Activated naive CD4-positive, alpha-beta T cell treated with anti-CD3 and anti-CD28 coated beads, Interleukin-2, amount 50 U/mL, for 72 hours (primary cell): ENCODE measurements at regions not wholly inside any gene's neighbourhood (a gene's known extent, or its start where the extent isn't known, plus 50 kb on each side); places are given as distances from the start of the nearest gene placed in this dataset.

Experiments used
- ATAC-seq, 2 donors: fragments of 150-1000 bp; cut with Tn5 transposase; 2 replicates each; pipeline ENCODE4 v1.10.0; 2021; ENCODE audit warnings: mild to moderate bottlenecking in 2 of 2, moderate library complexity in 2 of 2
- DNase-seq, 2 donors: peaks; one replicate each; pipeline ENCODE4 v3.0.0; 2021 to 2022; ENCODE audit warnings: low spot score in 2 of 2
- H3K27ac Mint-ChIP-seq, 2 donors: one replicate each; pipeline ENCODE4 v1.8.0; 2022; ENCODE audit warnings: mild to moderate bottlenecking in 2 of 2, mixed read lengths in 2 of 2
- H3K36me3 Mint-ChIP-seq, 2 donors: one replicate each; pipeline ENCODE4 v1.8.0; 2022; ENCODE audit warnings: mixed read lengths in 2 of 2
- H3K9me3 Mint-ChIP-seq, 2 donors: one replicate each; pipeline ENCODE4 v1.8.0; 2022; ENCODE audit warnings: mixed read lengths in 2 of 2

DNA sequence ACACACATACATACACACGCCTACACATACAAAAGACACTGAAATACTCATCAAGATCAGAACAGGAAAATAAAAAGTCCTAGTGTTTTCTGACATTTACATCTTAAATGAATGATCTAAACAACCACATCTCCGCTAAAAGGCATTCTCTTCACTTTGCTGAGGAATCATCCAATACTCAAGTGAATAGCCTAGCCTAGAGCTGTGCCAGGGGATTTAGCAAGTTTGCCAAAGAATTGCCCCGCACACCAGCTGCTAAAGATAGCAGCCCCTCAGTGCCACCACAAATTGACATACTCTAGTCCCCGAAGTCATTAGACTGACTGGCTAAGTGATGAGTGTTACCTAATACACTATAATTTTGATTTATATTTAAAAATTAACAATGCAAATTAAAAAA, 246.8 kb upstream of the POU3F2 start:
- DNase-seq, result no peak
- Mint-ChIP-seq H3K27ac (no peak overlapping the region), H3K9me3 (no peaks in the 10 kb centered on the region), H3K36me3 (no peaks in the 10 kb centered on the region)
- no peak for ATAC-seq

DNA sequence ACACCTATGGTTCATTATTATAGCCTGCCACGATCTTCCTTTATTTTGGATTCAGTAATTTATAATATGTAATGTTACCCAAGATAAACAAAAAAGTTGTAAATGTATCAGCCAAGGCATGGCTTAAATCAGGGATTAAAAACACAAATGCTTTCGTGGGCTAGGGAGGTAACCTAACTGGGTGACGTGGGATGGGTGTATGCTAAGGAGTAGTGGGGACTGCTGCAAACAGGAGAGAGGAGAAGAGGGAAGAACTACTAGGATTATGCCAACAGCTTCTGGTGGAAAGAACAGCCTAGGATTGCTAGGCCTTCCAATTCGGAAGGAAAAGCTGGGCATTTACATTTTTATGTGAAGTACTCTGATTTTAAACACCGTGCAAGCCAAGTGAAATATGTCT, 244.8 kb upstream of the POU3F2 start:
- Mint-ChIP-seq H3K9me3 (no peaks in the 10 kb centered on the region), H3K27ac (no peak overlapping the region), H3K36me3 (no peaks in the 10 kb centered on the region)
- no peak for DNase-seq
- ATAC-seq, result no peak

DNA sequence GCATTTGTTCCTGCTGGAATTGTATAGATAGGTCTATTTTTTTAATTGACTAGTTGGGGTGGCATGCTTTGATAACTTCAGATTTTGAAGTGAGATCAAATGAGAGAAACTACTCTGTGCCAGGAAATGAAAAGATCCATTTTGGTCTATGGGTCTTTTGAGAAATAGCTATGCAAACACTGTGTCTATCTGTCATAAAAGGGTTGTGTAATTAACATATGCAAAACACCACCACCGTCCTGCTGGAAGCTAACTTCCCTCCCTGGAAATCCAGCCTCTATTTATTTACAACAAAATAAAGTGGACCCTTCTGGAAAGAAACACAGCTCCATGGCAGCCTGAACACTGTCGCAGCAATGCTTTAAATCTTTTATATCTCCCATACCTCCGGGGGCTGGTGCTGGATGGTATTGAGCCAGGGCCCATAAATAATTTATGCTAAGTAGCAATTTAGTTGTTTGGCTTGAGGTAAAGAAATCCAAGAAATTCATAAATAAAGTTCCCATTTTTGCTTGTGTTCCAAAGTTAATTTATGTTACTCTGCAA, 244.2 kb upstream of the POU3F2 start:
- no peak for DNase-seq
- H3K27ac Mint-ChIP-seq, result no peak overlapping the region
- H3K9me3 Mint-ChIP-seq, result no peaks in the 10 kb centered on the region
- no peak for ATAC-seq
- no peaks in the 10 kb centered on the region for H3K36me3 Mint-ChIP-seq

DNA sequence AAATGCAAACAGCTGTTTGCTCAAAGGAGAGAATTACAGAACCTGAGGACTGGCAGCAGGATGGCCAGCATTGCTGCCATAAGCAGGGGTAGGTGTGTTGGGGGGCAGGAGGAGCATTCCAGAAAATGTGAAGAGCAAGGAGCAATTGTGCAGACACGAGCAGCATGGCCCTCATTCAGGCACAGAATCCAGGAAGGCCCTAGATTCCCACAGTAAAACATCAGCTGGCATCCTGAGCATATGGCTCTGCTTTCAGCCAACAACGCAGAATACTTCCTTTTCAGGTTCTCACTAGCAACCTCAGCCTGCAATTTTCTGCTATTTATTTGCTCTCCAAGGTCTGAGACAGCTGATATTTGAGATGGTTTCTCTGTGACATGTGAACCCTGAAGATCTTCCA, 243.4 kb upstream of the POU3F2 start:
- H3K27ac Mint-ChIP-seq, result no peak overlapping the region
- H3K9me3 Mint-ChIP-seq, result peaks cover 0 to 3% of the 10 kb centered on the region in 2 donors
- no peaks in the 10 kb centered on the region for H3K36me3 Mint-ChIP-seq
- no peak for ATAC-seq
- DNase-seq, result no peak

DNA sequence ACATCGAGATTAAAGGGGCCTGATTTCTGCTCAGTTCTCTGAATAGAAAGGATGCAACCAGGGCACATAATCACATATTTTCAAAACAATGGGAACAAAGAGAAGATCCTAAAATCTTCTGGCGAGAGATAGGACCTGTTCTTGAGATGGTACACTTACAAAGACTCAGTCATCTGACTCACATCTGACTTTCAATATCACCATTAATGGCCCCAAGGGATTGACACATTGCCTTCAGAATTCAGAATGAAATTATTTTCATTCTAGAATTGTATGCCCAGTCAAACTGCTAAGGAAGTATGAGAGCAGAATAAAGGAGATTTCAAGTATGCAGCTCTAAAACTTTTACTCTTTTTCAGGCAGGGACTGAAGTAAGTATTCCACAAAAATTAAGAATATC, 240.7 kb upstream of the POU3F2 start:
- Mint-ChIP-seq H3K27ac (no peak overlapping the region), H3K36me3 (no peaks in the 10 kb centered on the region), H3K9me3 (peaks cover 0 to 6% of the 10 kb centered on the region in 2 donors)
- ATAC-seq (no peak), DNase-seq (no peak)

DNA sequence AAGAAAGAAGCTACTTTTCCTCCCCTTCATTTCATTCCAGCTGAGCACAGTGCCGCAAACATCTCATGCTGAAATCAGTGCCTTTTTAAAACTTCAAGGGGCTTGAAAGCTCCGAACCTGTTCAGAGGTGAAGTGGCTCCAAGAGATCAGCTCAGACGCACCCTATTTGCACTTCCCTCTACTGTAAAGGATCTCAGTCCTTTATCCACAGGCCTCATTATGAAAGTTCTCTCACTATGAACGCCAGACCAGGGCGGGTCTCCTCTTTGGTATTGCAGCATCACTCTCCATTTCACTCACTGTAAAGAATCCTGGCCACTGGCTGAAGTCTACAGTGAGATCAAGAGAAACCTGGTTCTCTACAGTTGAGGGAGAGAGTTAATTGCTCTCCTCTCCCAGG, 232.7 kb upstream of the POU3F2 start:
- ATAC-seq (no peak), DNase-seq (no peak)
- Mint-ChIP-seq H3K27ac (no peak overlapping the region), H3K36me3 (no peaks in the 10 kb centered on the region), H3K9me3 (peaks cover 0 to 5% of the 10 kb centered on the region in 2 donors)

DNA sequence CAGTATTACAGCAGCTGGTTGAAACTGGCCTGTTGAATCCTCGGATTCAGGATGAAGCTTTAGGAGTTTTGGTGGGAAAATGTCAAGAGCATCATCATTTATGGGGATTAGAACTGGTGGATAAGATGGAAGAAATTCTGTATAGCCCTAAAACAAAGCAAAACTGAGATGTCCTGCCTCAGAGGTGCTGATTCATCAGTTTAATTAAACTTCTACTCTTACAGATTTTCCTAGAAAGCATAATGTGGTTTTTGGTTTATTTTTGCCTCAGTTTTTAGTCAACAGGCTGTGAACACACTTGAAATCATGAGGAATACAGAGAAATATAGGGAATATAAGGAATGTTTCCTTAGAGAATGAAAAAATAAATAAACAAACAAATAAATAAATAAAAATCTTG, 228.7 kb upstream of the POU3F2 start:
- ATAC-seq, result no peak
- Mint-ChIP-seq H3K9me3 (peaks cover 0 to 5% of the 10 kb centered on the region in 2 donors), H3K27ac (no peak overlapping the region), H3K36me3 (no peaks in the 10 kb centered on the region)
- no peak for DNase-seq

DNA sequence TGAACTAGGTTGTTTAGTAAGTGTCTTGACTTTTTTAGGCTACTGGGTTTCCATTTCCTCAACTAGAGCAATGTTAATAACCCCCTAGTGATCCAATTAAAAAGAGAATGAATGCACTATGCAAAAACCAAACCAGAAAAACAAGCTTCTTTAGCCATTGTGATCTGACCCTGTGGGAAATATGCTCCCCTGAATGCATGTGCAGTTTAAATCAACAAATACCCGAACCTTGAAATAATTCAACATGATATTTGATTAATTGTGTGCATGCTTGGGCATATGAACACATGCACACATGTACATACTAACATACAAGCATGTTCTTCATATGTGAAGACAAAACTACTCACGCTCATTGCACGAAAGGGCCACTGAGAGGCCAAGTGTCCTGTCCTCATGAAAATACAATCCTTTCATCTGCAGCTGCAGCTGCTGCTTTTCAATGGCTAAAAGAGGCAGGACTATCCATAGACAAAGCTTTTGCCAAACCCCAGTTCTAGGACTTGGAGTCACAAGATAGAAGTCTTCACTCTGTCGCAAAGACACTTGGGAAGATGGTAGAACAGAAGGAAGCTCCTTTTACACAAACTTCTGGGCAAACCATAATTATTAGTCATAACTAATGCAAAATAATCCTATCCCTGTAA, 207.1 kb upstream of the POU3F2 start:
- DNase-seq, result no peak
- Mint-ChIP-seq H3K27ac (no peak overlapping the region), H3K9me3 (no peaks in the 10 kb centered on the region), H3K36me3 (no peaks in the 10 kb centered on the region)
- no peak for ATAC-seq

DNA sequence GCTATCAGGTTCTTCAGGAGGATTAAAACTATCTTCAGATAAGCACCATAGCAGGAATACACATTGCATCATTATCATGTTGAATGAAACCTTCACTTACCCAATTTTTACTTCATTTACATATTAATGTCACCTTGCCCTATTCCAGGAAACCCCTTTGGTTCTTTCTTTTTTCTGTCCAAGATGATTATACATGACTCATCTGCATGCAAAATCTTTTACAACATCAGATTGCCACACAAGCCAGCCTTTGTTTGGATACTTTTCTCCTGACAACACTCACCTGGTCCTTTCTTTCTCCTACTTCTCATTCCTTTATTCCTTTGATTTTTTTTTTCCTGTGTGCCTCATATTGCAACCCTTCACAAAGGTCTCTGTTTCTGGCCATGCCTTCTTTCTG, 200.5 kb upstream of the POU3F2 start:
- no peak for DNase-seq
- no peaks in the 10 kb centered on the region for H3K9me3 Mint-ChIP-seq
- no peak for ATAC-seq
- no peaks in the 10 kb centered on the region for H3K36me3 Mint-ChIP-seq
- no peak overlapping the region for H3K27ac Mint-ChIP-seq

DNA sequence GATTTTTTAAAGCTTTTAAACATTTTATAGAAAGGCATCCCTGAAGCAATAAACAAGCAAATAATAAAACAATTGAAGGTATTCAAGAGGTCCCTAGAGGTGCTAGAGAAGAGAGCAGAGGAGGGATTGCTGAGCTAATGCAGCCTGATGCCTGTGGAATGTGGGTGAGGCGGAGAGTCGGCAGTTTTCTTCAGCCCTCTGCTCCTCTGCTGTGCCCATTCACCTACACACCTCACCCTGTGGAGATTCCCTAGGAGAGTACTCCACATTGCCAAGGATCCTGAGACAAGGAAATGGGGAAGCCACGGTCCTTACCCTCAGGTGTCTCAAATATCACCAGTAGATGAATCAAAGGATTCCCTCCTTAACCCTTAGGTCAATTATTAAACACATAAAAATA, 199.8 kb upstream of the POU3F2 start:
- Mint-ChIP-seq H3K36me3 (no peaks in the 10 kb centered on the region), H3K27ac (no peak overlapping the region), H3K9me3 (no peaks in the 10 kb centered on the region)
- ATAC-seq (no peak), DNase-seq (no peak)

DNA sequence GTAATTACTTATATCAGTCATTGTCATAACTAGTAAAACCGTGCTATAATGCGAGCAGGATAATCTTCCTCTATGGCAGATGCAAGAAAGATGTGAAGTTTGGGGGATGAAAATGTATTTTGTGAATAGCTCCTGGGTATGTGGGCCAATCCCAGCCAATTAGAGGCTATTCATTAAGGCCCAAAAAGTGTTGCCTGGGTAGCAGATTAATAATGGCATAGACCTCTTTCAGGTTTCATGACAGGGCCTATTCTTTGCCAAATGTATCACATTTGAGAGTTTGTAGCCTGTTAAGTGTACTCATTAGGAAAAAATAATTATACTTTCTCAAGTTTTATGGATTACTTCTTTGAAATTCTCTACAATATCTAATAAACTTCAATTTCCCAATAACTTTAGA, 199.2 kb upstream of the POU3F2 start:
- ATAC-seq (no peak), DNase-seq (no peak)
- Mint-ChIP-seq H3K9me3 (no peaks in the 10 kb centered on the region), H3K36me3 (no peaks in the 10 kb centered on the region), H3K27ac (no peak overlapping the region)

DNA sequence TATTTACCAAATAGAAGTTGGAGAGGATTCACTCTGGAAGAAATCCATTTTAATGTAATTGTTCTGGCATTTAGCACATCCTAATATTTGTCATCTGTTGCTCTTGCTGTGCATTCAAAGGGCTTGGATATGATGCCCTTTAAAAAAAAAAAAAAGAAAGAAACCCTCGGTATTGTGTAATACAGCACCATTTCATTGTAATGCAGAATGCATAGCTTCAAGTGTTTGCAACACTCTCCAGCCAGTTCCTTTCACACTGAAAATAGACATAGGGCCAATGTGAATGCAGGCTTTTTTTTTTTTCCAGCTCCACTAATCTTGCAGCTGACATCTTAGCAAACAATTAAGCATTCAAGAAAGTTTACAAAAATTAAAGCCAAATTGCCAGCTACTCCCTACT, 197.4 kb upstream of the POU3F2 start:
- Mint-ChIP-seq H3K36me3 (no peaks in the 10 kb centered on the region), H3K9me3 (no peaks in the 10 kb centered on the region), H3K27ac (no peak overlapping the region)
- no peak for ATAC-seq
- DNase-seq, result no peak

DNA sequence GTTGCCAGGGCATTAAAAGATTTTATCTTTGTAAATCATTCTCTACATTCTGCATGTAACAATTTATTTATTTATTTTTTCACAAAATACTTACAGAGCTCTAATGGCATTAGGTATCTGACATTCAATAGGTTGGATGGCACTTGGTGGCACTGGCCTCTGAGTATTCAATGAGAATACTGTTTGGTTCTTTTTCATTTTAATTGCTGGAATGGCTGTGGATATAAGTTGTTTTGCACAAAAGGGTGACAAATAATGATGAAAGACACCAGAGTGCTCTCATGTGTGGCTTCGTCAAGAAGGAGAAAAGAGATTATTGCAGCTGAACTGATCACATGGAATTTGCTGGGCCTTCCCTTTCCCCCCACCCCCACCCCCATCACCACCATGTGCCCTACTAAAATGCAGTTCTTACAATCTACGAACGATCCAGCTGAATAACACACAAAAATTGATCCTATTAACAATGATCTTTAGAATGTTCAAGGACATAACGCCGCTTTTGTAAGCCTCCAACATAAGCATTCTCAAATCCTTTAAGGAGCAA, 195.2 kb upstream of the POU3F2 start:
- DNase-seq (no peak), ATAC-seq (no peak)
- H3K36me3 Mint-ChIP-seq, result no peaks in the 10 kb centered on the region
- H3K27ac Mint-ChIP-seq, result no peak overlapping the region
- no peaks in the 10 kb centered on the region for H3K9me3 Mint-ChIP-seq

DNA sequence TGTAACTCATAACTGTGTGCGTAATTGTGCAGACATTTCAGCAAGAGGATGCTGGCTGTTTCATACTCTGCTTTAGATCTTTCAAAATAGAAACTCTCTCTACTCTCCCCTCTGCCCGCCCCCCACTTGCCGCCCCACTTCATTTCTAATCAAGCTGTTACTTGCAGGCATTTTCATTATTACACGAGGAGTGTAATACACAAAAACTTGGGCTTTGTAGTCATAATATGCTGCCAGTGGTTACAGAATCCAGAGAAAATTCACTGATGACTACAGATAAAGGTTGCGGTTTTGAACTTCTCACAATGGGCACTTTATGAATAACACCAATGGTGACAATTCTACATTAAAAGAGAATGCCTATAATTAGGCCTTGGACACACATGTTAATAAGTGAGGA, 194.0 kb upstream of the POU3F2 start:
- Mint-ChIP-seq H3K27ac (no peak overlapping the region), H3K9me3 (no peaks in the 10 kb centered on the region), H3K36me3 (no peaks in the 10 kb centered on the region)
- no peak for ATAC-seq
- no peak for DNase-seq

DNA sequence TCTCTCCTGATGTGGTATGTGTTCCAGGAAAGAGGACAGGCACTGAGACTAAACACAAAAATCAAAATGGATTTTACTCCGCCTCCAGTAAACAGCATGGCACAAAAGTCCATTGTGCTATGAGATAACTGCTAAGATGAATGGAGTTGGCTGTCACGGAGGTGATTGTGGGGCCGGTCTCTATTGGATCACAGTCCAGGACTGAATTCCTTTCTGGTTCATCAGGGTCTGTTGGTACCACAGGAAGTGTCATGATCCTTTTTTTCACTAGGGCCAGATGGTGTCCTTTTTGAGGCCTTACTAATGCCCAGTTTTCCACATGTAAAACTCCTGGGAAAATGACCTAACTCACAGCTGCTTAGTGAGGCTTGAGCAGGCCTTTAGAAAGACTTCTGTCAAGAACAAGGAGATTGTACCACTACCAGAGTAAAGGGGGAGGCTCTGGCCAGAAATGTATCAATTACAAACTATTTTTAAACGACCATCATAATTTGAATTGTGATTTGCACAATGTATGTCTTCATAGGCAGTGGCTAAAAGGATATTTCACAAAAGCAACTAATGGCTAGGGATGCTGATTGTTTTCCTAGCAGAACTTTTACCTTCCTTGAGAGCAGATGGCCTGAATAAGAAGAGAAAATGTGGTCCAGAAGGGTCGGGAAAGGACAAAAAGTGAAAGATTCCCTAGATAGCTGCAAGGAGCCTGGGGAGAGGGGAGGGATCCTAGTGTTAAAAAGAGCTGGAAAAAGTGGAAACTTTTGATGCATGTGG, 192.2 kb upstream of the POU3F2 start:
- Mint-ChIP-seq H3K9me3 (no peaks in the 10 kb centered on the region), H3K27ac (no peak overlapping the region), H3K36me3 (no peaks in the 10 kb centered on the region)
- DNase-seq (no peak), ATAC-seq (no peak)

DNA sequence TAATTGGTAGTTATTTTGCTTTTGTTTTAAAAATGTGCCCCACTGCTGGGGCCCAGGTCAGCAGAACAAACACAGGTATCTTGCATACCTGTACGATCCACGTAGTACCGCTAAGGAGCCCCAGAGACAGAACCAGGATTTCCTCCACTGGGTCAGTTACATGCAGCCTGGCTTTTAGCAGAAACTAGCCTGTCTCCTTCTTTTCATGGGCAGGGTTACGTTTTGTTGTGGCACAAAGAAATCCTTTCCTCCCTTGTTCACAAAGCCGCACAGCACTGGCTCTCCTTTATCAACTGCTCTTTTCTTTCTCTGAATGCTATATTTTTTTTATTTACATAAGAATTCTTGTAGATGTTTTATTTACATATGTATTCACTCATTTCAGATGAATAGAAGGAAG, 190.3 kb upstream of the POU3F2 start:
- no peak for ATAC-seq
- H3K27ac Mint-ChIP-seq, result no peak overlapping the region
- no peaks in the 10 kb centered on the region for H3K36me3 Mint-ChIP-seq
- no peak for DNase-seq
- H3K9me3 Mint-ChIP-seq, result no peaks in the 10 kb centered on the region

DNA sequence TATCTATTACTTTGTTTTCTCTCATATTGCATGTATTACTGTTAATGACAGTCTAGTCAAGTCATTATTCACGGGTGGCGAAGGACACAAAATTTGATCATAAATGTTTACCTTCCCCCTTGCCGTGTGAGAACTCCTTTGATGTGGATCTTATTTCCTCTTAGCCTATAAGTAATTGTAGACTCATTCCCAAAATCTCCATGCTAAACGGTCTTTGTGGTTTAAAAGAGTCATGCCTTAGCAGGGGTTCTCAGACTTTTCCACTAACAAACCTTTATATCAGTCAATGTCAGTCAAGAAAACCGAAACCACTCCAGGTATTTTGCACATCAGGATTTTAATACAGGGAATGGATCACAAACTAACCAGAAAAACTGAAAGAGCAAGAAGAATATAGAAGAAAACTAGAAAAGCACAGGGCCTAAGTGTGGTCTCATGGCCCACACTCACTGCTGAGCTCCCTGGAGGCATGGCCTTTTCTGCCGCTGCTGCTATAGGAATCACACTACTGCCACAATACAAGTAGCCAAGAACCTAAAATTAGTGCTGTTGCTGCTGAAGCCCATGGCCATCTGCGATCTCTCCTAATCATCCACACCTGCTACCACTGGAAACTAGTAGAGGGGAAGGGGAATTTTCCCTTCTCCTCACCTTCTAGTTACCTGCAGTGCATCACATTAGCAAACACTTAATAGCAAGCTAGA, 186.0 kb upstream of the POU3F2 start:
- no peak overlapping the region for H3K27ac Mint-ChIP-seq
- DNase-seq (no peak), ATAC-seq (no peak)
- no peaks in the 10 kb centered on the region for H3K36me3 Mint-ChIP-seq
- H3K9me3 Mint-ChIP-seq, result no peaks in the 10 kb centered on the region
